Posterior vena cava (tissue), 2 donors: ENCODE measurements at regions not wholly inside any gene's neighbourhood (a gene's known extent, or its start where the extent isn't known, plus 50 kb on each side); places are given as distances from the start of the nearest gene placed in this dataset.

Experiments
- DNase-seq: peaks from one replicate; pipeline ENCODE4 v3.0.0-alpha.2; 2020; ENCODE audit warnings: low spot score
- intact Hi-C, 2 donors: fragments of 100-400 bp; cut with DNase I; formaldehyde crosslinking; loops; one replicate each; pipeline versions ENCODE4 v1.14.1 to v1.14.2; 2022 to 2023
- donor health status: DM: yes; HTN: yes; CAD: no.
- donor health status: DM: yes; HTN: yes; CAD: no.

GRCh38 chr17:5809580-5810188 is 225.4 kb upstream of the NLRP1 start:
- intact Hi-C loops: loop anchor here in 1 of 2 donors (10.0 kb wide), 1 partner anchor 145 kb away; no protein-coding TSS in a partner anchor

GRCh38 chr17:5812590-5812989 is 228.3 kb upstream of the NLRP1 start:
- no peak for DNase-seq
- intact Hi-C loops: no loop called here

More at GRCh38 chr17:5809580-5810188, 225.4 kb upstream of the NLRP1 start:
- DNase-seq: no peak

GRCh38 chr17:5813357-5813756 is 229.0 kb upstream of the NLRP1 start:
- no peak for DNase-seq
- intact Hi-C loops: no loop called here

- no peak for DNase-seq
- intact Hi-C loops: no loop called here
These were observed 231.1 kb upstream of the NLRP1 start for GRCh38 chr17:5815396-5815795.

- intact Hi-C loops: no loop called here
- no peak for DNase-seq
These were observed 232.3 kb upstream of the NLRP1 start for GRCh38 chr17:5816491-5817070.

GRCh38 chr17:5817475-5818395 is 233.4 kb upstream of the NLRP1 start:
- intact Hi-C loops: no loop called here
- no peak for DNase-seq

GRCh38 chr17:5819396-5819795 is 235.1 kb upstream of the NLRP1 start:
- DNase-seq: no peak
- intact Hi-C loops: no loop called here

GRCh38 chr17:5819921-5820685 is 235.8 kb upstream of the NLRP1 start:
- no peak for DNase-seq
- intact Hi-C loops: no loop called here

GRCh38 chr17:5820721-5821456 is 236.6 kb upstream of the NLRP1 start:
- intact Hi-C loops: no loop called here
- no peak for DNase-seq

- DNase-seq: no peak
- intact Hi-C loops: no loop called here
These were observed 237.5 kb upstream of the NLRP1 start for GRCh38 chr17:5821803-5822202.

- no peak for DNase-seq
- intact Hi-C loops: no loop called here
These were observed 238.2 kb upstream of the NLRP1 start for GRCh38 chr17:5822281-5823060.

GRCh38 chr17:5823219-5823618 is 238.9 kb upstream of the NLRP1 start:
- no peak for DNase-seq
- intact Hi-C loops: no loop called here

- intact Hi-C loops: no loop called here
- DNase-seq: no peak
These were observed 241.5 kb upstream of the NLRP1 start for GRCh38 chr17:5825717-5826330.

- no peak for DNase-seq
- intact Hi-C loops: no loop called here
These were observed 242.1 kb upstream of the NLRP1 start for GRCh38 chr17:5826384-5826783.

GRCh38 chr17:5830921-5831320 is 239.3 kb upstream of the WSCD1 start:
- intact Hi-C loops: no loop called here
- no peak for DNase-seq

- DNase-seq: no peak
These were observed 237.3 kb upstream of the WSCD1 start for GRCh38 chr17:5832886-5833285.

GRCh38 chr17:5837055-5837491 is 233.1 kb upstream of the WSCD1 start:
- DNase-seq: no peak
- intact Hi-C loops: no loop called here

More at GRCh38 chr17:5832886-5833285, 237.3 kb upstream of the WSCD1 start:
- intact Hi-C loops: no loop called here
